PC-9 (cell line): ENCODE measurements at regions not wholly inside any gene's neighbourhood (a gene's known extent, or its start where the extent isn't known, plus 50 kb on each side); places are given as distances from the start of the nearest gene placed in this dataset.

Experiments
- CTCF ChIP-seq: fragments of 200-600 bp; sonication (generic); conservative IDR thresholded peaks from 2 replicates; pipeline ENCODE4 v1.6.1; 2017; ENCODE audit warnings: mixed run types, antibody characterized with exemption, mild to moderate bottlenecking, moderate library complexity
- EZH2 ChIP-seq: fragments of 200-600 bp; sonication (generic); IDR thresholded peaks from 2 replicates; pipeline ENCODE4 v1.8.0; 2017; ENCODE audit warnings: antibody characterized with exemption, low read depth

- no peak for TF ChIP-seq CTCF
- no peak for TF ChIP-seq EZH2
These were observed 103.1 kb upstream of the CSF3R start for GRCh38 chr1:36585569-36586548.
